ENCODE measurements at regions not wholly inside any gene's neighbourhood (a gene's known extent, or its start where the extent isn't known, plus 50 kb on each side); places are given as distances from the start of the nearest gene placed in this dataset.

- TF ChIP-seq AEBP2 (tag by site-specific recombination; IDR thresholded peaks at IDR 0.05; ENCODE audit: borderline replicate concordance) (no peak), ZNF513 (tag by site-specific recombination; IDR thresholded peaks at IDR 0.05) (no peak)
Measured at GRCh38 chr5:37975531-37975930, 135.7 kb upstream of the GDNF start (continued).

- POLR2A ChIA-PET, result no interaction called here
- CTCF ChIA-PET, result no interaction called here
- Histone ChIP-seq H3K9me3 (ENCODE audit: control insufficient read depth, insufficient read depth, low read depth, low read length) (no peaks in the 10 kb centered on the region), H3K4me1 (ENCODE audit: control insufficient read depth, insufficient read depth, low read length) (no peaks in the 10 kb centered on the region), H3K36me3 (ENCODE audit: control insufficient read depth in 2 of 2, insufficient read depth in 1 of 2, low read length in 2 of 2) (no peaks in the 10 kb centered on the region), H3K27ac (ENCODE audit: extremely low read depth, low read depth, low read length) (no peak overlapping the region), H3K4me3 (ENCODE audit: low read depth, low read length) (no peak overlapping the region)
- TF ChIP-seq ZNF24 (tag by site-specific recombination; IDR thresholded peaks at IDR 0.05) (peak; percentile 42; the same call in 1 of the 2 replicates), BCL6B (tag by site-specific recombination; IDR thresholded peaks at IDR 0.05) (no peak)
Measured at GRCh38 chr5:37971483-37972024, 131.7 kb upstream of the GDNF start.

- H3K27ac ChIP-seq (ENCODE audit: extremely low read depth, low read depth, low read length), result no peak overlapping the region
- no peaks in the 10 kb centered on the region for H3K36me3 ChIP-seq (ENCODE audit: control insufficient read depth in 2 of 2, insufficient read depth in 1 of 2, low read length in 2 of 2)
- ChIA-PET POLR2A (no interaction called here), CTCF (no interaction called here)
- no peaks in the 10 kb centered on the region for H3K9me3 ChIP-seq (ENCODE audit: control insufficient read depth, insufficient read depth, low read depth, low read length)
- no peaks in the 10 kb centered on the region for H3K4me1 ChIP-seq (ENCODE audit: control insufficient read depth, insufficient read depth, low read length)
- H3K4me3 ChIP-seq (ENCODE audit: low read depth, low read length), result no peak overlapping the region
- no peak for TF ChIP-seq ZBTB21 (tag by site-specific recombination; IDR thresholded peaks at IDR 0.05)
- no peak for TF ChIP-seq ZNF449 (tag by site-specific recombination; IDR thresholded peaks at IDR 0.05)
- no peak for TF ChIP-seq SP2 (tag by site-specific recombination; IDR thresholded peaks at IDR 0.05)
- no peak for TF ChIP-seq KLF17 (tag by site-specific recombination; IDR thresholded peaks at IDR 0.05)
- no peak for TF ChIP-seq ZNF121 (tag by site-specific recombination; IDR thresholded peaks at IDR 0.05)
- TF ChIP-seq PATZ1 (tag by site-specific recombination; IDR thresholded peaks at IDR 0.05), result no peak
- no peak for TF ChIP-seq ZBTB11 (tag by site-specific recombination; conservative IDR thresholded peaks at IDR 0.05; ENCODE audit: low read depth)
- no peak for TF ChIP-seq ZNF266 (tag by site-specific recombination; IDR thresholded peaks at IDR 0.05; ENCODE audit: low read depth)
- TF ChIP-seq ZNF645 (tag by site-specific recombination; IDR thresholded peaks at IDR 0.05), result no peak
- TF ChIP-seq MYNN (tag by site-specific recombination; IDR thresholded peaks at IDR 0.05; ENCODE audit: borderline replicate concordance), result no peak
- no peak for TF ChIP-seq ZNF624 (tag by site-specific recombination; IDR thresholded peaks at IDR 0.05)
Measured at GRCh38 chr5:37966871-37967270, 127.0 kb upstream of the GDNF start.

Data from HEK293 (cell line).